Muscle layer of duodenum (tissue), 2 donors: ENCODE measurements at regions not wholly inside any gene's neighbourhood (a gene's known extent, or its start where the extent isn't known, plus 50 kb on each side); places are given as distances from the start of the nearest gene placed in this dataset.
A peak's percentile ranks its signal among the peaks of the same experiment; 100 is the strongest.
"Not testable (repeated sequence)": the region's sequence is repeated elsewhere in the genome, so short reads cannot be mapped to it uniquely, and the experiment has no call there.

ENCODE experiments used
- H3K27ac ChIP-seq: one replicate; pipeline ENCODE4 v1.7.0; 2013; ENCODE audit warnings: mild to moderate bottlenecking, low read length
- H3K27me3 ChIP-seq: one replicate; pipeline ENCODE4 v1.7.0; 2013; ENCODE audit warnings: low read depth, mild to moderate bottlenecking, control low read depth, low read length
- H3K36me3 ChIP-seq, 2 donors: one replicate each; pipeline ENCODE4 v1.7.0; 2013; ENCODE audit warnings: low read length in 2 of 2, control low read depth in 1 of 2, mild to moderate bottlenecking in 1 of 2; ENCODE audit not compliant: insufficient read depth in 2 of 2, control insufficient read depth in 1 of 2
- H3K4me1 ChIP-seq, 2 donors: one replicate each; pipeline ENCODE4 v1.7.0; 2013; ENCODE audit warnings: low read length in 2 of 2, mild to moderate bottlenecking in 2 of 2, control low read depth in 1 of 2, moderate library complexity in 1 of 2; ENCODE audit not compliant: insufficient read depth in 2 of 2, control insufficient read depth in 1 of 2
- H3K4me3 ChIP-seq, 2 donors: one replicate each; pipeline ENCODE4 v1.7.0; 2013; ENCODE audit warnings: low read length in 2 of 2, low read depth in 1 of 2, mild to moderate bottlenecking in 1 of 2
- H3K9me3 ChIP-seq, 2 donors: one replicate each; pipeline ENCODE4 v1.7.0; 2013; ENCODE audit warnings: low read length in 2 of 2, control low read depth in 1 of 2, mild to moderate bottlenecking in 1 of 2; ENCODE audit not compliant: control insufficient read depth in 1 of 2
- donor health status: healthy.

GRCh38 chr12:91877456-91878235, 268.0 kb downstream of the BTG1 start:
- no peaks in the 10 kb centered on the region for H3K36me3 ChIP-seq
- no peak overlapping the region for H3K4me3 ChIP-seq
- H3K4me1 ChIP-seq = peaks cover 0 to 5% of the 10 kb centered on the region in 2 donors
- peak overlapping the region; percentile 32 for H3K27ac ChIP-seq
- no peaks in the 10 kb centered on the region for H3K9me3 ChIP-seq
- H3K27me3 ChIP-seq = no peaks in the 10 kb centered on the region

GRCh38 chr12:91877022-91877421, 268.6 kb downstream of the BTG1 start:
- H3K9me3 ChIP-seq = no peaks in the 10 kb centered on the region
- H3K27me3 ChIP-seq = no peaks in the 10 kb centered on the region
- H3K4me1 ChIP-seq = peaks cover 0 to 5% of the 10 kb centered on the region in 2 donors
- no peaks in the 10 kb centered on the region for H3K36me3 ChIP-seq
- H3K27ac ChIP-seq = peak overlapping the region; percentile 16
- H3K4me3 ChIP-seq = no peak overlapping the region

- H3K4me1 ChIP-seq = not testable (repeated sequence)
Observed at GRCh38 chr12:91875671-91876070, 270.0 kb downstream of the BTG1 start.

GRCh38 chr12:91874086-91874865, 271.4 kb downstream of the BTG1 start:
- Histone ChIP-seq H3K27me3 (no peaks in the 10 kb centered on the region), H3K36me3 (no peaks in the 10 kb centered on the region), H3K27ac (no peak overlapping the region), H3K9me3 (no peaks in the 10 kb centered on the region), H3K4me1 (peaks cover 0 to 5% of the 10 kb centered on the region in 2 donors), H3K4me3 (no peak overlapping the region)

More at GRCh38 chr12:91875671-91876070, 270.0 kb downstream of the BTG1 start:
- H3K27ac ChIP-seq, H3K4me3 ChIP-seq, H3K9me3 ChIP-seq, H3K36me3 ChIP-seq, H3K27me3 ChIP-seq: not testable (repeated sequence)

GRCh38 chr12:91871751-91872150, 273.9 kb downstream of the BTG1 start:
- no peaks in the 10 kb centered on the region for H3K36me3 ChIP-seq
- no peaks in the 10 kb centered on the region for H3K9me3 ChIP-seq
- H3K27ac ChIP-seq = no peak overlapping the region
- H3K4me1 ChIP-seq = peaks cover 0 to 5% of the 10 kb centered on the region in 2 donors
- no peak overlapping the region for H3K4me3 ChIP-seq
- H3K27me3 ChIP-seq = no peaks in the 10 kb centered on the region

GRCh38 chr12:91870872-91871707, 274.6 kb downstream of the BTG1 start:
- H3K27me3 ChIP-seq = no peaks in the 10 kb centered on the region
- no peak overlapping the region for H3K27ac ChIP-seq

GRCh38 chr12:91868054-91868453, 277.6 kb downstream of the BTG1 start:
- Histone ChIP-seq H3K27ac (no peak overlapping the region), H3K4me1 (no peaks in the 10 kb centered on the region), H3K4me3 (no peak overlapping the region), H3K27me3 (no peaks in the 10 kb centered on the region), H3K36me3 (no peaks in the 10 kb centered on the region), H3K9me3 (no peaks in the 10 kb centered on the region)

More at GRCh38 chr12:91870872-91871707, 274.6 kb downstream of the BTG1 start:
- Histone ChIP-seq H3K9me3 (no peaks in the 10 kb centered on the region), H3K4me1 (no peaks in the 10 kb centered on the region), H3K4me3 (no peak overlapping the region), H3K36me3 (no peaks in the 10 kb centered on the region)

GRCh38 chr12:91866566-91866965, 279.1 kb downstream of the BTG1 start:
- no peak overlapping the region for H3K4me3 ChIP-seq
- H3K27ac ChIP-seq = no peak overlapping the region

GRCh38 chr12:91863702-91864101, 281.9 kb downstream of the BTG1 start:
- no peak overlapping the region for H3K4me3 ChIP-seq
- no peaks in the 10 kb centered on the region for H3K36me3 ChIP-seq
- no peaks in the 10 kb centered on the region for H3K27me3 ChIP-seq
- no peaks in the 10 kb centered on the region for H3K4me1 ChIP-seq
- no peaks in the 10 kb centered on the region for H3K9me3 ChIP-seq
- no peak overlapping the region for H3K27ac ChIP-seq

More at GRCh38 chr12:91866566-91866965, 279.1 kb downstream of the BTG1 start:
- no peaks in the 10 kb centered on the region for H3K4me1 ChIP-seq
- no peaks in the 10 kb centered on the region for H3K27me3 ChIP-seq
- H3K9me3 ChIP-seq = no peaks in the 10 kb centered on the region
- H3K36me3 ChIP-seq = no peaks in the 10 kb centered on the region

GRCh38 chr12:91861554-91861953, 284.1 kb downstream of the BTG1 start:
- H3K36me3 ChIP-seq = no peaks in the 10 kb centered on the region
- no peak overlapping the region for H3K27ac ChIP-seq
- H3K9me3 ChIP-seq = no peaks in the 10 kb centered on the region
- H3K4me3 ChIP-seq = no peak overlapping the region
- H3K4me1 ChIP-seq = no peaks in the 10 kb centered on the region
- no peaks in the 10 kb centered on the region for H3K27me3 ChIP-seq

- Histone ChIP-seq H3K36me3 (no peaks in the 10 kb centered on the region), H3K4me1 (peaks cover 0 to 5% of the 10 kb centered on the region in 2 donors)
Observed at GRCh38 chr12:91859347-91859746, 286.3 kb downstream of the BTG1 start.

More at GRCh38 chr12:91859347-91859746, 286.3 kb downstream of the BTG1 start:
- H3K9me3 ChIP-seq = no peaks in the 10 kb centered on the region
- no peak overlapping the region for H3K4me3 ChIP-seq
- H3K27me3 ChIP-seq = no peaks in the 10 kb centered on the region
- H3K27ac ChIP-seq = no peak overlapping the region
